SK-N-SH (cell line): ENCODE measurements at regions not wholly inside any gene's neighbourhood (a gene's known extent, or its start where the extent isn't known, plus 50 kb on each side); places are given as distances from the start of the nearest gene placed in this dataset.

Experiments
- CTCF ChIA-PET: fragments of 300-600, 350-600 bp; formaldehyde crosslinking; extraction: SDS; loops from one replicate; lab custom pipeline; 2021; lab: Yijun Ruan, JAX
- POLR2A ChIA-PET: fragments of 350-600 bp; sonication (Branson Sonifier 250); formaldehyde crosslinking; extraction: SDS; loops from one replicate; lab custom pipeline; 2020; ENCODE audit warnings: antibody characterized with exemption, inconsistent platforms; lab: Yijun Ruan, JAX
- DNase-seq: peaks from one replicate; pipeline ENCODE4 v3.0.0; 2012
- H2AFZ ChIP-seq: fragments of 200-600 bp; sonication (generic); 2 replicates; pipeline ENCODE4 v1.8.1; 2016; ENCODE audit warnings: antibody characterized with exemption, mild to moderate bottlenecking, low read depth
- H3F3A ChIP-seq: fragments of 200-600 bp; sonication (generic); replicated peaks from 2 replicates; pipeline ENCODE3; 2016; ENCODE audit warnings: antibody characterized with exemption, mild to moderate bottlenecking; ENCODE audit not compliant: insufficient read depth
- H3K27ac ChIP-seq, 2 experiments: fragments of 200-500 bp in 1 of 2; fragments of 200-600 bp in 1 of 2; sonication (Bioruptor generic) in 1 of 2; sonication (generic), shearing (Covaris generic) in 1 of 2; 2 replicates each; pipeline versions ENCODE4 v1.5.1 to v1.6.1; 2014 to 2016; ENCODE audit warnings: low read depth in 2 of 2, inconsistent platforms in 1 of 2, low read length in 1 of 2, mild to moderate bottlenecking in 1 of 2, mixed read lengths in 1 of 2
- H3K27me3 ChIP-seq: fragments of 200-600 bp; sonication (generic), shearing (Covaris generic); 2 replicates; pipeline ENCODE4 v1.6.1; 2016; ENCODE audit warnings: mixed run types; ENCODE audit not compliant: insufficient read depth
- H3K36me3 ChIP-seq, 2 experiments: fragments of 200-500 bp in 1 of 2; fragments of 200-600 bp in 1 of 2; sonication (Bioruptor generic) in 1 of 2; sonication (generic) in 1 of 2; replicated peaks in 1 of 2; 2 replicates each; pipeline versions ENCODE3 to v1.5.1; 2014 to 2016; ENCODE audit warnings: low read length in 1 of 2, mild to moderate bottlenecking in 1 of 2; ENCODE audit not compliant: insufficient read depth in 2 of 2, control insufficient read depth in 1 of 2
- H3K4me1 ChIP-seq, 2 experiments: fragments of 200-500 bp in 1 of 2; fragments of 200-600 bp in 1 of 2; sonication (Bioruptor generic) in 1 of 2; sonication (generic), shearing (Covaris generic) in 1 of 2; 2 replicates each; pipeline versions ENCODE4 v1.5.1 to v1.6.1; 2014 to 2016; ENCODE audit warnings: low read depth in 1 of 2, low read length in 1 of 2, mixed run types in 1 of 2; ENCODE audit not compliant: insufficient read depth in 2 of 2, control insufficient read depth in 1 of 2
- H3K4me2 ChIP-seq: fragments of 200-600 bp; sonication (generic), shearing (Covaris generic); 2 replicates; pipeline ENCODE4 v1.6.1; 2017; ENCODE audit warnings: mixed run types
- H3K4me3 ChIP-seq, 2 experiments: fragments of 200-500 bp in 1 of 2; fragments of 200-600 bp in 1 of 2; sonication (Bioruptor generic) in 1 of 2; sonication (generic), shearing (Covaris generic) in 1 of 2; 2 replicates each; pipeline versions ENCODE4 v1.5.1 to v1.8.1; 2014 to 2016; ENCODE audit warnings: low read depth in 2 of 2, inconsistent platforms in 1 of 2, low read length in 1 of 2, mild to moderate bottlenecking in 1 of 2, mixed read lengths in 1 of 2, moderate library complexity in 1 of 2
- H3K79me2 ChIP-seq: fragments of 200-600 bp; sonication (generic); 2 replicates; pipeline ENCODE4 v1.8.1; 2017; ENCODE audit warnings: mild to moderate bottlenecking; ENCODE audit not compliant: insufficient read depth
- H3K9ac ChIP-seq: fragments of 200-600 bp; sonication (generic); 2 replicates; pipeline ENCODE4 v1.6.1; 2017; ENCODE audit warnings: mixed run types
- H3K9me2 ChIP-seq: fragments of 200-600 bp; sonication (generic); 2 replicates; pipeline ENCODE4 v1.6.1; 2017; ENCODE audit warnings: mixed run types
- H3K9me3 ChIP-seq: fragments of 200-600 bp; sonication (generic); 2 replicates; pipeline ENCODE4 v1.6.1; 2017; ENCODE audit warnings: mixed run types, mild to moderate bottlenecking, moderate library complexity
- H4K20me1 ChIP-seq: fragments of 200-600 bp; sonication (generic); 2 replicates; pipeline ENCODE4 v1.6.1; 2017; ENCODE audit warnings: mild to moderate bottlenecking, mixed run types; ENCODE audit not compliant: insufficient read depth
- CHD2 ChIP-seq: fragments of 150-350 bp; IDR thresholded peaks from 2 replicates; pipeline ENCODE4 v1.6.1; 2018; ENCODE audit warnings: low read length; ENCODE audit not compliant: partially characterized antibody
- EP300 ChIP-seq, 2 experiments: IDR thresholded peaks; 2 replicates each; pipeline versions ENCODE4 v1.4.0 to v1.6.1; 2012; ENCODE audit warnings: borderline replicate concordance in 1 of 2, low read depth in 1 of 2, low read length in 1 of 2
- FOXJ3 ChIP-seq: sonication (generic); formaldehyde crosslinking; IDR thresholded peaks from 2 replicates; pipeline ENCODE4 v1.5.1; 2020; ENCODE audit warnings: mild to moderate bottlenecking, missing genetic modification reagents
- FOXM1 ChIP-seq: IDR thresholded peaks from 2 replicates; pipeline ENCODE4 v1.4.0; 2012; ENCODE audit warnings: low read depth, mild to moderate bottlenecking
- GABPA ChIP-seq: IDR thresholded peaks from 2 replicates; pipeline ENCODE4 v1.4.0; 2012; ENCODE audit warnings: low read depth, mild to moderate bottlenecking
- GATA2 ChIP-seq: sonication (generic); formaldehyde crosslinking; IDR thresholded peaks from 2 replicates; pipeline ENCODE4 v1.5.0; 2020; ENCODE audit warnings: mild to moderate bottlenecking, missing genetic modification reagents
- MEF2A ChIP-seq: IDR thresholded peaks from 2 replicates; pipeline ENCODE4 v1.4.0; 2012; ENCODE audit warnings: low read depth, borderline replicate concordance
- MXI1 ChIP-seq: IDR thresholded peaks from 2 replicates; pipeline ENCODE4 v1.6.1; 2012; ENCODE audit warnings: mild to moderate bottlenecking, low read depth, low read length, improper control_type of control experiment
- NFIC ChIP-seq: IDR thresholded peaks from 2 replicates; pipeline ENCODE4 v1.4.0; 2012; ENCODE audit warnings: borderline replicate concordance
- NRF1 ChIP-seq: IDR thresholded peaks from 2 replicates; pipeline ENCODE4 v1.6.1; 2012; ENCODE audit warnings: low read depth, mild to moderate bottlenecking, low read length
- PBX3 ChIP-seq: IDR thresholded peaks from 2 replicates; pipeline ENCODE4; 2012
- REST ChIP-seq: IDR thresholded peaks from 2 replicates; pipeline ENCODE4 v1.6.1; 2012; ENCODE audit warnings: mild to moderate bottlenecking, low read depth, low read length, moderate library complexity
- RFX5 ChIP-seq: IDR thresholded peaks from 2 replicates; pipeline ENCODE4 v1.6.1; 2012; ENCODE audit warnings: mild to moderate bottlenecking, improper control_type of control experiment, low read length
- RXRA ChIP-seq: IDR thresholded peaks from 2 replicates; pipeline ENCODE4 v1.4.0; 2012; ENCODE audit warnings: low read depth, mild to moderate bottlenecking, borderline replicate concordance
- SIN3A ChIP-seq: IDR thresholded peaks from 2 replicates; pipeline ENCODE4 v1.6.1; 2012; ENCODE audit warnings: low read depth, mild to moderate bottlenecking, low read length, moderate library complexity, borderline replicate concordance
- TCF12 ChIP-seq: IDR thresholded peaks from 2 replicates; pipeline ENCODE4 v1.4.0; 2012
- USF2 ChIP-seq: fragments of 150-350 bp; IDR thresholded peaks from 2 replicates; pipeline ENCODE4 v1.6.1; 2017; ENCODE audit warnings: antibody characterized with exemption, low read length, low read depth, borderline replicate concordance
- YY1 ChIP-seq: IDR thresholded peaks from 2 replicates; pipeline ENCODE4 v1.4.0; 2012; ENCODE audit warnings: low read depth, mild to moderate bottlenecking
- WGBS: methylation state at CpG from one replicate; pipeline ENCODE4 v1.1.6; 2017; ENCODE audit warnings: low lambda C conversion rate; 5-methylcytosine and 5-hydroxymethylcytosine counted together

- Histone ChIP-seq H3F3A (no peaks in the 10 kb centered on the region), H3K79me2 (no peaks in the 10 kb centered on the region), H3K27ac (no peak overlapping the region), H4K20me1 (no peaks in the 10 kb centered on the region), H3K4me1 (no peaks in the 10 kb centered on the region), H3K27me3 (no peaks in the 10 kb centered on the region), H3K36me3 (no peaks in the 10 kb centered on the region), H3K4me2 (no peak overlapping the region), H3K9me3 (no peaks in the 10 kb centered on the region; the same call in 1 of the 2 replicates), H3K4me3 (no peak overlapping the region), H2AFZ (no peak overlapping the region), H3K9me2 (no peaks in the 10 kb centered on the region), H3K9ac (no peak overlapping the region)
- ChIA-PET CTCF (no interaction called here), POLR2A (no interaction called here)
- 31% methylated on average over 1 of the region's 1 CpG for WGBS
- no peak for DNase-seq
- TF ChIP-seq TCF12 (no peak), NFIC (no peak), GABPA (no peak), GATA2 (CRISPR knock-in tag) (no peak), PBX3 (no peak), RXRA (no peak), MXI1 (no peak), NRF1 (no peak), USF2 (no peak)
Observed at GRCh38 chr16:62565706-62566105, 529.5 kb upstream of the CDH8 start.

GRCh38 chr16:62564291-62564690, 528.1 kb upstream of the CDH8 start:
- WGBS: 19% methylated on average over 2 of the region's 2 CpGs
- H3K4me1 ChIP-seq: no peaks in the 10 kb centered on the region
- H3K9me2 ChIP-seq: no peaks in the 10 kb centered on the region
- no peaks in the 10 kb centered on the region for H3F3A ChIP-seq
- no peak overlapping the region for H3K27ac ChIP-seq
- H4K20me1 ChIP-seq: no peaks in the 10 kb centered on the region
- ChIA-PET POLR2A (no interaction called here), CTCF (no interaction called here)
- H3K27me3 ChIP-seq: no peaks in the 10 kb centered on the region
- H3K9me3 ChIP-seq: no peaks in the 10 kb centered on the region; the same call in 1 of the 2 replicates
- H3K4me3 ChIP-seq: no peak overlapping the region
- H2AFZ ChIP-seq: no peak overlapping the region
- H3K79me2 ChIP-seq: no peaks in the 10 kb centered on the region
- H3K36me3 ChIP-seq: no peaks in the 10 kb centered on the region
- H3K4me2 ChIP-seq: no peak overlapping the region
- TF ChIP-seq SIN3A (no peak), EP300 (IDR thresholded peaks at IDR 0.05; ENCODE audit: borderline replicate concordance in 1 of 2, low read depth in 1 of 2, low read length in 1 of 2) (no peak), MEF2A (no peak), YY1 (no peak), NFIC (no peak), FOXJ3 (CRISPR knock-in tag) (no peak), RXRA (no peak), REST (no peak), RFX5 (no peak), CHD2 (no peak), FOXM1 (no peak)
- H3K9ac ChIP-seq: no peak overlapping the region
- DNase-seq: no peak
